ENCODE measurements at regions not wholly inside any gene's neighbourhood (a gene's known extent, or its start where the extent isn't known, plus 50 kb on each side); places are given as distances from the start of the nearest gene placed in this dataset.
"Not testable (repeated sequence)": the region's sequence is repeated elsewhere in the genome, so short reads cannot be mapped to it uniquely, and the experiment has no call there.

GRCh38 chr10:33709008-33709753 is 374.7 kb upstream of the NRP1 start:
- no peaks in the 10 kb centered on the region for H3K9me3 ChIP-seq (ENCODE audit: control insufficient read depth in 1 of 2, low read length in 2 of 2)
- H3K9ac ChIP-seq (ENCODE audit: low read depth in 1 of 2, low read length in 2 of 2): no peak overlapping the region
- no peaks in the 10 kb centered on the region for H3K4me1 ChIP-seq (ENCODE audit: control insufficient read depth in 1 of 2, insufficient read depth in 2 of 2, low read length in 2 of 2)
- H3K27me3 ChIP-seq (ENCODE audit: control insufficient read depth in 1 of 2, insufficient read depth in 2 of 2, low read length in 2 of 2): no peaks in the 10 kb centered on the region
- H3K4me3 ChIP-seq (ENCODE audit: low read depth in 1 of 2, low read length in 2 of 2): no peak overlapping the region
- H3K36me3 ChIP-seq (ENCODE audit: control insufficient read depth in 1 of 2, insufficient read depth in 2 of 2, low read length in 2 of 2): no peaks in the 10 kb centered on the region
- no peak overlapping the region for H3K27ac ChIP-seq (ENCODE audit: low read depth, low read length)

GRCh38 chr10:33708561-33708960 is 374.1 kb upstream of the NRP1 start:
- Histone ChIP-seq H3K27me3 (ENCODE audit: control insufficient read depth in 1 of 2, insufficient read depth in 2 of 2, low read length in 2 of 2) (no peaks in the 10 kb centered on the region), H3K27ac (ENCODE audit: low read depth, low read length) (no peak overlapping the region), H3K36me3 (ENCODE audit: control insufficient read depth in 1 of 2, insufficient read depth in 2 of 2, low read length in 2 of 2) (no peaks in the 10 kb centered on the region), H3K4me3 (ENCODE audit: low read depth in 1 of 2, low read length in 2 of 2) (no peak overlapping the region), H3K9me3 (ENCODE audit: control insufficient read depth in 1 of 2, low read length in 2 of 2) (no peaks in the 10 kb centered on the region), H3K9ac (ENCODE audit: low read depth in 1 of 2, low read length in 2 of 2) (no peak overlapping the region), H3K4me1 (ENCODE audit: control insufficient read depth in 1 of 2, insufficient read depth in 2 of 2, low read length in 2 of 2) (no peaks in the 10 kb centered on the region)

- no peak overlapping the region for H3K27ac ChIP-seq (ENCODE audit: low read depth, low read length)
- no peaks in the 10 kb centered on the region for H3K9me3 ChIP-seq (ENCODE audit: control insufficient read depth in 1 of 2, low read length in 2 of 2)
These were observed 372.3 kb upstream of the NRP1 start for GRCh38 chr10:33706746-33707145.

GRCh38 chr10:33706191-33706590 is 371.7 kb upstream of the NRP1 start:
- Histone ChIP-seq H3K4me3 (ENCODE audit: low read depth in 1 of 2, low read length in 2 of 2) (no peak overlapping the region), H3K27ac (ENCODE audit: low read depth, low read length) (no peak overlapping the region), H3K9me3 (ENCODE audit: control insufficient read depth in 1 of 2, low read length in 2 of 2) (no peaks in the 10 kb centered on the region), H3K36me3 (ENCODE audit: control insufficient read depth in 1 of 2, insufficient read depth in 2 of 2, low read length in 2 of 2) (no peaks in the 10 kb centered on the region), H3K9ac (ENCODE audit: low read depth in 1 of 2, low read length in 2 of 2) (no peak overlapping the region), H3K4me1 (ENCODE audit: control insufficient read depth in 1 of 2, insufficient read depth in 2 of 2, low read length in 2 of 2) (no peaks in the 10 kb centered on the region), H3K27me3 (ENCODE audit: control insufficient read depth in 1 of 2, insufficient read depth in 2 of 2, low read length in 2 of 2) (no peaks in the 10 kb centered on the region)

More at GRCh38 chr10:33706746-33707145, 372.3 kb upstream of the NRP1 start:
- Histone ChIP-seq H3K36me3 (ENCODE audit: control insufficient read depth in 1 of 2, insufficient read depth in 2 of 2, low read length in 2 of 2) (no peaks in the 10 kb centered on the region), H3K4me1 (ENCODE audit: control insufficient read depth in 1 of 2, insufficient read depth in 2 of 2, low read length in 2 of 2) (no peaks in the 10 kb centered on the region), H3K27me3 (ENCODE audit: control insufficient read depth in 1 of 2, insufficient read depth in 2 of 2, low read length in 2 of 2) (no peaks in the 10 kb centered on the region), H3K9ac (ENCODE audit: low read depth in 1 of 2, low read length in 2 of 2) (no peak overlapping the region), H3K4me3 (ENCODE audit: low read depth in 1 of 2, low read length in 2 of 2) (no peak overlapping the region)

GRCh38 chr10:33704214-33704830 is 369.9 kb upstream of the NRP1 start:
- H3K36me3 ChIP-seq (ENCODE audit: control insufficient read depth in 1 of 2, insufficient read depth in 2 of 2, low read length in 2 of 2): no peaks in the 10 kb centered on the region
- H3K27ac ChIP-seq (ENCODE audit: low read depth, low read length): no peak overlapping the region
- H3K9ac ChIP-seq (ENCODE audit: low read depth in 1 of 2, low read length in 2 of 2): no peak overlapping the region
- H3K4me1 ChIP-seq (ENCODE audit: control insufficient read depth in 1 of 2, insufficient read depth in 2 of 2, low read length in 2 of 2): no peaks in the 10 kb centered on the region
- H3K4me3 ChIP-seq (ENCODE audit: low read depth in 1 of 2, low read length in 2 of 2): no peak overlapping the region
- no peaks in the 10 kb centered on the region for H3K9me3 ChIP-seq (ENCODE audit: control insufficient read depth in 1 of 2, low read length in 2 of 2)
- no peaks in the 10 kb centered on the region for H3K27me3 ChIP-seq (ENCODE audit: control insufficient read depth in 1 of 2, insufficient read depth in 2 of 2, low read length in 2 of 2)

GRCh38 chr10:33703501-33704213 is 369.2 kb upstream of the NRP1 start:
- Histone ChIP-seq H3K27ac (ENCODE audit: low read depth, low read length) (no peak overlapping the region), H3K27me3 (ENCODE audit: control insufficient read depth in 1 of 2, insufficient read depth in 2 of 2, low read length in 2 of 2) (no peaks in the 10 kb centered on the region), H3K36me3 (ENCODE audit: control insufficient read depth in 1 of 2, insufficient read depth in 2 of 2, low read length in 2 of 2) (no peaks in the 10 kb centered on the region), H3K9me3 (ENCODE audit: control insufficient read depth in 1 of 2, low read length in 2 of 2) (no peaks in the 10 kb centered on the region), H3K4me3 (ENCODE audit: low read depth in 1 of 2, low read length in 2 of 2) (no peak overlapping the region), H3K4me1 (ENCODE audit: control insufficient read depth in 1 of 2, insufficient read depth in 2 of 2, low read length in 2 of 2) (no peaks in the 10 kb centered on the region), H3K9ac (ENCODE audit: low read depth in 1 of 2, low read length in 2 of 2) (no peak overlapping the region)

- no peaks in the 10 kb centered on the region for H3K9me3 ChIP-seq (ENCODE audit: control insufficient read depth in 1 of 2, low read length in 2 of 2)
- no peak overlapping the region for H3K4me3 ChIP-seq (ENCODE audit: low read depth in 1 of 2, low read length in 2 of 2)
- no peak overlapping the region for H3K9ac ChIP-seq (ENCODE audit: low read depth in 1 of 2, low read length in 2 of 2)
- H3K4me1 ChIP-seq (ENCODE audit: control insufficient read depth in 1 of 2, insufficient read depth in 2 of 2, low read length in 2 of 2): no peaks in the 10 kb centered on the region
- no peaks in the 10 kb centered on the region for H3K27me3 ChIP-seq (ENCODE audit: control insufficient read depth in 1 of 2, insufficient read depth in 2 of 2, low read length in 2 of 2)
- no peaks in the 10 kb centered on the region for H3K36me3 ChIP-seq (ENCODE audit: control insufficient read depth in 1 of 2, insufficient read depth in 2 of 2, low read length in 2 of 2)
- no peak overlapping the region for H3K27ac ChIP-seq (ENCODE audit: low read depth, low read length)
These were observed 363.6 kb upstream of the NRP1 start for GRCh38 chr10:33698033-33698432.

- H3K9ac ChIP-seq (ENCODE audit: low read depth in 1 of 2, low read length in 2 of 2): no peak overlapping the region
- H3K4me1 ChIP-seq (ENCODE audit: control insufficient read depth in 1 of 2, insufficient read depth in 2 of 2, low read length in 2 of 2): no peaks in the 10 kb centered on the region
- H3K36me3 ChIP-seq (ENCODE audit: control insufficient read depth in 1 of 2, insufficient read depth in 2 of 2, low read length in 2 of 2): no peaks in the 10 kb centered on the region
- no peaks in the 10 kb centered on the region for H3K9me3 ChIP-seq (ENCODE audit: control insufficient read depth in 1 of 2, low read length in 2 of 2)
- H3K4me3 ChIP-seq (ENCODE audit: low read depth in 1 of 2, low read length in 2 of 2): no peak overlapping the region
- no peak overlapping the region for H3K27ac ChIP-seq (ENCODE audit: low read depth, low read length)
- H3K27me3 ChIP-seq (ENCODE audit: control insufficient read depth in 1 of 2, insufficient read depth in 2 of 2, low read length in 2 of 2): no peaks in the 10 kb centered on the region
These were observed 362.5 kb upstream of the NRP1 start for GRCh38 chr10:33697016-33697415.

GRCh38 chr10:33695536-33695935 is 361.1 kb upstream of the NRP1 start:
- H3K9me3 ChIP-seq (ENCODE audit: control insufficient read depth in 1 of 2, low read length in 2 of 2): peaks cover 0 to 1% of the 10 kb centered on the region in 2 donors
- no peak overlapping the region for H3K4me3 ChIP-seq (ENCODE audit: low read depth in 1 of 2, low read length in 2 of 2)
- H3K36me3 ChIP-seq (ENCODE audit: control insufficient read depth in 1 of 2, insufficient read depth in 2 of 2, low read length in 2 of 2): no peaks in the 10 kb centered on the region
- H3K4me1 ChIP-seq (ENCODE audit: control insufficient read depth in 1 of 2, insufficient read depth in 2 of 2, low read length in 2 of 2): no peaks in the 10 kb centered on the region
- no peaks in the 10 kb centered on the region for H3K27me3 ChIP-seq (ENCODE audit: control insufficient read depth in 1 of 2, insufficient read depth in 2 of 2, low read length in 2 of 2)
- H3K27ac ChIP-seq (ENCODE audit: low read depth, low read length): no peak overlapping the region
- H3K9ac ChIP-seq (ENCODE audit: low read depth in 1 of 2, low read length in 2 of 2): no peak overlapping the region

GRCh38 chr10:33690536-33690935 is 356.1 kb upstream of the NRP1 start:
- not testable (repeated sequence) for H3K9me3 ChIP-seq (ENCODE audit: control insufficient read depth in 1 of 2, low read length in 2 of 2); H3K27ac ChIP-seq (ENCODE audit: low read depth, low read length); H3K4me1 ChIP-seq (ENCODE audit: control insufficient read depth in 1 of 2, insufficient read depth in 2 of 2, low read length in 2 of 2); H3K9ac ChIP-seq (ENCODE audit: low read depth in 1 of 2, low read length in 2 of 2); H3K27me3 ChIP-seq (ENCODE audit: control insufficient read depth in 1 of 2, insufficient read depth in 2 of 2, low read length in 2 of 2); H3K4me3 ChIP-seq (ENCODE audit: low read depth in 1 of 2, low read length in 2 of 2); H3K36me3 ChIP-seq (ENCODE audit: control insufficient read depth in 1 of 2, insufficient read depth in 2 of 2, low read length in 2 of 2)

Measured in duodenal mucosa (tissue), 2 donors.